HG03439 (cell line): ENCODE measurements at regions not wholly inside any gene's neighbourhood (a gene's known extent, or its start where the extent isn't known, plus 50 kb on each side); places are given as distances from the start of the nearest gene placed in this dataset.
"Not testable (repeated sequence)": the region's sequence is repeated elsewhere in the genome, so short reads cannot be mapped to it uniquely, and the experiment has no call there.

Source experiments
- ATAC-seq: cut with Tn5 transposase; IDR thresholded peaks from one replicate; pipeline ENCODE4 v1.9.1; 2021; ENCODE audit warnings: mild to moderate bottlenecking, moderate library complexity; ENCODE audit not compliant: unreplicated experiment

GRCh38 chr6:159642995-159643394, 50.0 kb downstream of the SOD2 start:
- no peak for ATAC-seq

GRCh38 chr6:159642481-159642880, 50.6 kb downstream of the SOD2 start:
- ATAC-seq, result no peak

DNA sequence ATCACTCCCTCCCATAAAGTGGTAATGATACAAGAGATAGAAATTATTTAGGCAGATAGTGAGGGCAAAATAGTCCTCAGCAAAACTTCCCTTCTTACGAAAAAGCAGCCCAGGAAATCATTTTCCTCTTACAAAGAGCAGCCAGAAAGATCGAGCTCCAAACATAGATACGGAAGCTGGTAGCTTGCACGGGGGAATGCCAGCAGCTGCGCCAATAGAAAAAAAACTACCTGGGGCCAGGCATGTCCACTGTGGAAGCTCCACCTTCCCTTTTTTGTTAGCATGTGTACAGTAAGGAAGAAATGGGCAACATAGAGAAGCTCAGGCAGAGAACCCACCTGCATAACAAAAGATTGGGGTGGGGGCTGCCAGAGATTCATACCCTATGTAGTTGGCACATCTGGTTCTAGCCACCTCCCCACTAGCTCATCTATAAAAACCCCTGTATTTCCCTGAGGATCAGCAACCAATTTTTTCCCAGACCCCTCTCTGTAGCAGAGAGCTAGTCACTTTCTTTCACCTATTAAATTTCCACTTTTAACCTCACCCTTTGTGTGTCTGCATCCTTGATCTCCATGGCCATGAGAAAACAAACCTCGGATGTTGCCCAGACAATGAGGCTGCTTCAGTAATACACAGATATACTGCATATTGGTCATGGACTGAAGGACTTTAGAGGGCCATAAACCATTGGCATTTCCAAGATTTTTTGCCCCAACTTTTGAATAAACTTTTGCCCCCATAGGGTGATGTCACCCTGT, 52.1 kb downstream of the SOD2 start:
- no peak for ATAC-seq

DNA sequence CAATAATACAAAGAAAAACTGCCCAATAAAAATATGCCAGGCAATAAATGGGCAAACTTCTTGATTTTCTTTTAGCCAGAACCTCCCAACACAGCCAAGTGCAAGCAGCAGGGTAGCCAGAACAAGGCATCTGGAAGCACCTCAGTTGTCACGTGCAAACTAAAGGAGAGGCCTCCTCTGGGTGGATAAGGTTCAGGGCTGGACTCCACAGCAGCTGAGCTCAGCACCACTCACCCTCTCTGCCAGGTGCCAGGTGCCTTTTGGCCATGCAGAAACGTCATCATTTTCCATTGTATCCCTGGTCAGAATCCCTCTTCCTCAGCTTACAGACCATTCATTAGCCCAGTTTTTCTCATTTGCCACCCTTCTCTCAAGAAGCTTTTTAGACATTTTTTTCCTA, 52.7 kb downstream of the SOD2 start:
- ATAC-seq, result no peak

GRCh38 chr6:159639721-159640120, 53.3 kb downstream of the SOD2 start:
- no peak for ATAC-seq

- ATAC-seq, result no peak
Measured at GRCh38 chr6:159633196-159633595, 59.8 kb downstream of the SOD2 start.

- no peak for ATAC-seq
Measured at GRCh38 chr6:159631886-159632285, 61.2 kb downstream of the SOD2 start.

- no peak for ATAC-seq
Measured at GRCh38 chr6:159627939-159628338, 65.1 kb downstream of the SOD2 start.

DNA sequence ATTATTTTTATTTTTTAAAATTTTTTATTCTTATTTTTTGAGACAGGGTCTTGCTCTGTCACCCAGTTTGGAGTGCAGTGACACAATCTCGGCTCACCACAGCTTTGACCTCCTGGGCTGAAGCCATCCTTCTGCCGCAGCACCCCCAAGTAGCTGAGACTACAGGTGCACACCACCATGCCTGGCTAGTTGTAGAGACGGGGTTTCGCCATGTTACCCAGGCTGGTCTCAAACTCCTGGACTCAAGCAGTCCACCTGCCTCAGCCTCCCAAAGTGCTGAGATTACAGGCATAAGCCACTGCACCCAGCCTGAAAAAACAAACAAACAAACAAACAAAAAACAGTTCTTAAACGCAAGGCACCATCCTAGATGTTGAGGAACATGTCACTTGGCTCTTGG, 66.5 kb downstream of the SOD2 start:
- ATAC-seq, result not testable (repeated sequence)

DNA sequence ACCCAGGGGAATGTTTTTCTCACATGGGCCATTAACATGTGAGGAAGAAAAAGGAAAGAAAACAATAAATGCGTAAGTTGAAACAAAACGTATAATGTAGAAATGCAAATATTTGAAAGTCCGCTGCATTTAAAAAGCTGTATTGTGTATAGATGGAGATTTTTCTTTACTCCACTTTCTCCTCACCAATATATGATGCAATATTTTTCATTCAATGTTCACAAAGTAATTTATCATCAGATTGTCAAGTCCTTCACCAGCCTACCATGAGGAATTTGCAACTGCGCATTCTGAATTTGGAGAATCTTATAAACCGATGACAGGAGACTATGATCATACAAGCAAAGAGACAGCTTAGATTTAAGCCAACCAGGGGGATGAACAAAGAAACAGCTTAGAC, 69.9 kb downstream of the SOD2 start:
- no peak for ATAC-seq

DNA sequence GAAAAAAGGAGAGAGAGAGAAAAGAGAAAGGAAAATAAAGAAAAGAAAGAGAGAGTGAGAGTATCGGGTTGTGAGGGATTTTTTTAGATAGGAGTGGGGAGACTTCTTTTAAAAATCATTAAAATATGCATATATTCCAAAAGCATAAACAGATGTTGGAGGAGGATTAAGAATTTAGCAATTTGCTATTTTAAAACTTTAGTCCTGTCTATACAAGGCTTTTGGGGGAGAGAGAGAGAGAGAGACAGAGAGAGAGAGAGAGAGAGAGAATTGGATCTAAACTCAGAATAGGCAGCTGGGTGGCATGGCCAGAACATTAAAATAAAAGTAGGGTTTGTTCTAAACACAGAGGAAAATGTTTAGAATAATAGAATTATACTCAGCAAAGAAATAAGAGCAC, 72.1 kb downstream of the SOD2 start:
- no peak for ATAC-seq

GRCh38 chr6:159617444-159617843, 75.6 kb downstream of the SOD2 start:
- no peak for ATAC-seq

DNA sequence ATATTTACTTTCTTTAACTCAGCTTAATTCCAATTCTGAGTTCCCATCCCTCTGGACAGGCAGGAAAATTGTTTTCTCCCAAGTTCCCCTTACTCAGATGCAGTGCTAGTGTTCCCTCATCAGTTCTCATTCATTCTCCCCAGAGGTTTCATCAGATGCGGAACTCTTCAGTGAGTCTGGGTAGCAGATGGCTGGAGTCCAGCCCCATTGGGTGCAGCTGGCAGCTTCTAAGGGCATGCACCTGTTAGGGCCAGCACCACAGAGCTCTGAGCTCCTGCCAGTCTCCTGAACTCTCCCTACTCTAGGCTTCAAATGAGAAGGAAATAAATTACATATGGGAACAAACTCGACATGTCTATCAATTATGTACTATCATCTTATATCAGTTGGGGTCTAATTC, 76.6 kb downstream of the SOD2 start:
- ATAC-seq, result no peak

- ATAC-seq, result no peak
Measured at GRCh38 chr6:159615918-159616317, 77.1 kb downstream of the SOD2 start.

GRCh38 chr6:159610881-159611280, 82.2 kb downstream of the SOD2 start:
- no peak for ATAC-seq

GRCh38 chr6:159609652-159610178, 83.3 kb downstream of the SOD2 start:
- ATAC-seq, result no peak

DNA sequence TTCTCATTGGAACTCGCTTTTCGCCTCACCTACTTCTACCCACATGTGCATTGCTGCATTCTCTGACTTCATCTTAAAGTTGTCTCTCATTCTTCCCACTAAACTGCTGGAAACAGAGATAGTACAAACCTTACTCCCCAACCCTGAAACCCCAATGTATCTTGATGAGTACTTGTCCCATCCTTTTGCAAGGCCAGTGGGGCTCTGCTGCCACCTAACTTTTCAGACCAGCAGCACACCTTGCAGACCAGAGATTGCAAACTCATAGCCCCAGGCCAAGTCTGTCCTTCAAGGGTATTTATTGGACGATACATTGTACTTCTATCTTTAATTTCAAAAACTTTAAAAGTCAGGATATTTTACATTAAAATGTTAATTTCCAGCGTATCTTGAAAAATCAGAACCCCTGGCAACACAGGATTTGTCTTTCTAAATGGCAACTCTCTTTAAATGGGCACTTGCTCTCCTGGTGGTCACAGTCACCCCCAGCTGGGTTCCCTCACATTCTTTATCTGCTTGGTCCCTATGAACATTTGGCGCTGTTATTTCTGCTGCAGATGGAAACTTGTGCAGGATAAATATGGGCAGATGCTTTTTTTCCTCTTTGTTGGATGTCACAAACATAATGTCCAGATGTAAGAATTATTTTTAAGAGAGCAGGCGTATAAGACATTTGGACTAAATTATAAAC, 83.9 kb downstream of the SOD2 start:
- ATAC-seq, result no peak

DNA sequence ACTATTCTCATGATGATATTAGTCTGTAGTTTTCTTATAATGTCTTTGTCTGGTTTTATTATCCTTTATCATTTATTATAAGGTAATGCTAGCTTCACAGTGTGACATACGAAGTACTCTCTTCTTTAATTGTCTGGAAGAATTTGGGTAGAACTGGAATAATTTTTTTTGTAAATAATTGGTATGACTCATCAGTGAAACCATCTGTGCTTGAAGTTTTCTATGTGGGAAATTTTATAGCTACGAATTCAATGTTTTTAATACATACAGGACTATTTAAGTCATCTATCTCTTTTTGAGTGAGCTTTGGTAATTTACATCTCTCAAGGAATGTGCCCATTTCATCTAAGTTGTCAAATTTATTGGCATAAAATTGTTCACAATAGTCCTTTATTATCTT, 86.3 kb downstream of the SOD2 start:
- no peak for ATAC-seq

DNA sequence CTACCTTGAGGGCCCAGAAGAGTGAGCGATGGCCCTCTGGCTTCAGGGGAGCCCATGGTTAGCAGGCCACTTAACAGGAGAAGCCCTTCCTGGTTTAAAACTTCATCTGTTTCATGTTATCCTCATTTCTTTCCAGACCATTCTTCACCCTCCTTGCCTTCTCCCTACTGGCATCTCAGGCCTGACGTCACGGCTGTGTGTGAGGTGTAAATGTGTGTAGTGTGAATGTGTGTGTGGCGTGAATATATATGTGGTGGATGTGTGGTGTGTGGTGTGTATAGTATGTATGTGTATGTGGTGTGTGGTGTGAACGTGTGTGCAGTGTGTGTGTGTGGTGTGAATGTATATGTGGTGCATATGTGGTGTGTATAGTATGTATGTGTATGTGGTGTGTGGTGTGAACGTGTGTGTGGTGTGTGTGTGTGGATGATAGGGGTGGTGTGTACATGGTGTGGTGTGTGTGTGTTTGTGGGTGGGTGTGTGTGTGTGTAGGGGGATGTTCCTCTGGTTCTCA, 88.5 kb downstream of the SOD2 start:
- ATAC-seq, result no peak

DNA sequence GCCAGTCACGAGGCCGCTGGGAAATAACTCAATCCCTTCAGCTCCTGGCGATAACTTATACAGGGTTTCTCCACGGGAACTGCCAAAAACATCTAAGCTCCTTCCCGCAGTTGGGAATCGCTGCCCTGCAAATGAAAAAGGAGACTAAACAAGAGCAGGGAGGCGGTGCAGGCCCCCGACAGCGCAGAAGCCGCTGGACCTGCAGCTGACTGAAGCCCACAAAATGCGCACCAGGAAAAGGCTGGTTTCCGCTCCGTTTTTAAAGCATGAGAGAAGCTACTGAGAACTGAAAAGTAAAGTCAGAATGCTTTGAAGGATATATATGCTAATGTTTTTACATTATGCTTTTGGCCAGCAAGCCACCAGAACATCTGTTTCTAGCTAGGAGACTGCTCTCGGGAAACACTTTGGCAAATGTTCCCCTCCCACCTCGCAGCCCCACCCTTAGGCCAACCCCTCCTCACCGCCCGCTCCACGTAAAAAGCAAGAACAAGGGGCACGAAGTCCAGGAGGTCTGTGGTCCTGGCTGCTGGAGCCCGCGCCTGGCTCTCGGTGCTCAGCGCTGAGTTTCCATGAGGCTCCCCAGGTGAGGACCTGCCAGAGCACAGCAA, 90.5 kb downstream of the SOD2 start:
- no peak for ATAC-seq

GRCh38 chr6:159601211-159601610, 91.8 kb downstream of the SOD2 start:
- no peak for ATAC-seq

GRCh38 chr6:159595173-159595572, 97.9 kb downstream of the SOD2 start:
- no peak for ATAC-seq
